Activated CD8-positive, alpha-beta T cell treated with anti-CD3 and anti-CD28 coated beads for 36 hours (primary cell): ENCODE measurements at regions not wholly inside any gene's neighbourhood (a gene's known extent, or its start where the extent isn't known, plus 50 kb on each side); places are given as distances from the start of the nearest gene placed in this dataset.

Experiments used
- ATAC-seq: fragments of 200-7000 bp; cut with Tn5 transposase; one replicate; pipeline ENCODE4 v1.10.0; 2021; ENCODE audit warnings: mild to moderate bottlenecking, moderate library complexity
- CTCF ChIA-PET: fragments of 350-600 bp; sonication (Branson Sonifier 250); formaldehyde crosslinking; loops from one replicate; lab custom pipeline; 2021; ENCODE audit warnings: antibody characterized with exemption; lab: Charles Lee
- POLR2A ChIA-PET: fragments of 350-600 bp; sonication (Branson Sonifier 250); formaldehyde crosslinking; loops from one replicate; lab custom pipeline; 2021; ENCODE audit warnings: antibody characterized with exemption; lab: Charles Lee
- DNase-seq: peaks from one replicate; pipeline ENCODE4 v3.0.0-alpha.2; 2020
- H3K27ac Mint-ChIP-seq: one replicate; pipeline ENCODE4 v1.8.0; 2021; ENCODE audit warnings: mild to moderate bottlenecking, mixed read lengths
- H3K27me3 Mint-ChIP-seq: one replicate; pipeline ENCODE4 v1.8.0; 2021; ENCODE audit warnings: mixed read lengths
- H3K36me3 Mint-ChIP-seq: one replicate; pipeline ENCODE4 v1.8.0; 2021; ENCODE audit warnings: low read depth, mixed read lengths
- H3K4me1 Mint-ChIP-seq: one replicate; pipeline ENCODE4 v1.8.0; 2021; ENCODE audit warnings: low read depth, mixed read lengths
- H3K4me3 Mint-ChIP-seq: one replicate; pipeline ENCODE4 v1.8.0; 2021; ENCODE audit warnings: mild to moderate bottlenecking, moderate library complexity, mixed read lengths
- H3K9me3 Mint-ChIP-seq: one replicate; pipeline ENCODE4 v1.8.0; 2021; ENCODE audit warnings: mixed read lengths
- intact Hi-C: fragments of 100-400 bp; cut with micrococcal nuclease; formaldehyde crosslinking; loops from one replicate; pipeline ENCODE4 v1.10.0; 2022
- TF ChIP-seq, protein P1 (sequence below): fragments of 200-600 bp; IDR thresholded peaks from one replicate; pipeline ENCODE4 v1.8.0; 2022; ENCODE audit warnings: antibody characterized with exemption, mild to moderate bottlenecking

DNA sequence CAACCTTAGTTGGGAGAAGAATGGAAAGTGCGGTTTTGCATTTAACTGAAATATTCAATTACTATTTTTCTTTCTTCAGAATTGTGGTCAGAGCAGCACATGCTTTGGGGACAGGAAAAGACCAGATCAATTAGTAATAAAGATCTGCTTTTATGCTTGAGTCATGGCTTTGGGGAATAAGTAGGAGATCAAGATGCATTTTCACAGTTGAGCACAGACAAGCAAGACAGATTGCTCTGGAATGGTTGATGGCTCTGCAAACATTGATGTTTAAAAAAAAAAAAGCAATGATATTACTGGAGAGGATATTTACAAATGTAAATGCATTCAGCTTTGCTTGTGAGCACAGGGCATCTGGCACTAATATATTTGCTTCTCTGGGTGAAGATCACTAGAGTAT is 224.4 kb upstream of the SASH1 start:
- H3K27ac Mint-ChIP-seq, result no peak overlapping the region
- no peaks in the 10 kb centered on the region for H3K36me3 Mint-ChIP-seq
- intact Hi-C loops, result no loop called here
- ChIA-PET CTCF (no interaction called here), POLR2A (no interaction called here)
- DNase-seq, result no peak
- peaks cover 2% of the 10 kb centered on the region for H3K27me3 Mint-ChIP-seq
- H3K4me3 Mint-ChIP-seq, result no peak overlapping the region
- no peaks in the 10 kb centered on the region for H3K9me3 Mint-ChIP-seq
- H3K4me1 Mint-ChIP-seq, result no peaks in the 10 kb centered on the region
- no peak for ATAC-seq
- TF ChIP-seq, protein P1, sequence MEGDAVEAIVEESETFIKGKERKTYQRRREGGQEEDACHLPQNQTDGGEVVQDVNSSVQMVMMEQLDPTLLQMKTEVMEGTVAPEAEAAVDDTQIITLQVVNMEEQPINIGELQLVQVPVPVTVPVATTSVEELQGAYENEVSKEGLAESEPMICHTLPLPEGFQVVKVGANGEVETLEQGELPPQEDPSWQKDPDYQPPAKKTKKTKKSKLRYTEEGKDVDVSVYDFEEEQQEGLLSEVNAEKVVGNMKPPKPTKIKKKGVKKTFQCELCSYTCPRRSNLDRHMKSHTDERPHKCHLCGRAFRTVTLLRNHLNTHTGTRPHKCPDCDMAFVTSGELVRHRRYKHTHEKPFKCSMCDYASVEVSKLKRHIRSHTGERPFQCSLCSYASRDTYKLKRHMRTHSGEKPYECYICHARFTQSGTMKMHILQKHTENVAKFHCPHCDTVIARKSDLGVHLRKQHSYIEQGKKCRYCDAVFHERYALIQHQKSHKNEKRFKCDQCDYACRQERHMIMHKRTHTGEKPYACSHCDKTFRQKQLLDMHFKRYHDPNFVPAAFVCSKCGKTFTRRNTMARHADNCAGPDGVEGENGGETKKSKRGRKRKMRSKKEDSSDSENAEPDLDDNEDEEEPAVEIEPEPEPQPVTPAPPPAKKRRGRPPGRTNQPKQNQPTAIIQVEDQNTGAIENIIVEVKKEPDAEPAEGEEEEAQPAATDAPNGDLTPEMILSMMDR, result no peak

DNA sequence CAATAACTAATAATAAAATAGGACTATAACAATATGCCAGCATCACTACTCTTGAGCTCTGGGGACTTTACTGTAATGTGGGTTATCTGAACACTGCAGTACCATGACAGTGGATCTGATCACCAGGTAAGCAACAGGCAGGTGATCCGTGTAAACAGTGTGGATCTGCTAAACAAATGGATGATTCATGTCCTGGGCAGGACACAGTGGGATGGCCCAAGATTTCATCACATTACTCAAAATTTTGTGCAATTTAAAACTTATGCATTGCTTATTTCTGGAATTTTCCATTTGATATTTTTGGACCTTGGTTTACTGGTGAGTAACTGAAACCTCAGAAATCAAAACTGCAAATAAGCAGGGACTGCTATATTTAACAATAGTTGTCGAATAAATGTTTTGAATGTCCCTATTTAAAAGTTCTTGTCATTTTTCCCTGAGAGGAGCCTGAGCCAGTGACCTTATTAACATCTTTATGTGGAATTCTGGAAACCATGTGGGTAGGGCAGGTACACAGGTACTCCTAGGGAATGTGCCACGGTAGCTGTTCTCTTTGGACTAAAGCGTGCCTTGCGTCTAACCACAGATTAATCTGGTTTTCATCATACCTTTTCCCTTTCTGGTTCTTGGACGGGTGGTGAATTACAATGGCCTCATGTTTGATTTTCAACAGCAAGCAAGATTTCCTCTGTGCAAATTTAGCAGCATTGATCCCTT is 214.5 kb upstream of the SASH1 start:
- Mint-ChIP-seq H3K4me3 (no peak overlapping the region), H3K27me3 (peaks cover 2% of the 10 kb centered on the region), H3K9me3 (no peaks in the 10 kb centered on the region), H3K36me3 (no peaks in the 10 kb centered on the region), H3K4me1 (no peaks in the 10 kb centered on the region), H3K27ac (no peak overlapping the region)
- DNase-seq (no peak), ATAC-seq (no peak)
- intact Hi-C loops, result no loop called here
- POLR2A ChIA-PET, result no interaction called here
- CTCF ChIA-PET, result no interaction called here
- TF ChIP-seq, protein P1, result no peak

DNA sequence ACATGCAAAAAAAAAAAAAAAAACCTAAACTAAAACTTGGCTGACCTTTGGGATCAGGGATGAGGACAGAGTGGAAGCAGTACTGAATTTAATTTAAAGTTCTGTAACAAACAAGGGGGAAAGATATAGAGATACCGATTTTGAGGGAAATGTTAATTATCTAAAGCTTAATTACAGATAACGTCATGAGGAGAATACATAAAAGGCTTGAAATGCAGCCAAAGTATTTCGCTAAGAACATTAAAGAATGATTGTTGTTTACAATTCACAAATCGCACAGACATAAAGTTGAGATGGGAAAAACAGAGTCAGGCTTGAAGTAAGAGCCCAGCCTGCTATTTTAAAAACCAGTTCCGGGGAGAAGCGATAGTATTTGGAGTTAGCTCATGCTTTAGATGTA is 208.0 kb upstream of the SASH1 start:
- H3K9me3 Mint-ChIP-seq, result no peaks in the 10 kb centered on the region
- ATAC-seq (no peak), DNase-seq (no peak)
- no peak overlapping the region for H3K27ac Mint-ChIP-seq
- intact Hi-C loops, result no loop called here
- no peak overlapping the region for H3K4me3 Mint-ChIP-seq
- CTCF ChIA-PET, result no interaction called here
- POLR2A ChIA-PET, result no interaction called here
- no peaks in the 10 kb centered on the region for H3K4me1 Mint-ChIP-seq
- TF ChIP-seq, protein P1, result no peak
- no peaks in the 10 kb centered on the region for H3K36me3 Mint-ChIP-seq
- peaks cover 6% of the 10 kb centered on the region for H3K27me3 Mint-ChIP-seq

DNA sequence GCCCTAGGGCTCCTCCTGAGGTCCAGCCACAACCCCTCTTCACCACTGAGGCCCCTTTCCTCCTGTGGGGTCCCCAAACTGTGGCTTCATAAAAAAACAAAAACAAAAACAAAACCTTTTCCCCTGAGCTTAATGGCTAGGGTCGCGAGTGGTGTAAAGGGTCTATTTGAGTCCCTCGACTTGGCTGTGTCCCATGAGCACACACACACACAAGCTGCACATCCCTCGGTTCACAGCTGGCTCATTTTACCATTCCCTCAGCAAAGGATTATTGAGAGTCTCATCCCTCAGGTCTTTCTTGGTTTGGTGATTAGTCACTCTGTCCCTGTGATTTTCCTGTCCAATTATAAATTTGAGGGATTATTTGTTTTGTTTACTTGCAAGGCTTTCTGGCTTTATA is 206.1 kb upstream of the SASH1 start:
- Mint-ChIP-seq H3K27ac (no peak overlapping the region), H3K4me3 (no peak overlapping the region), H3K9me3 (no peaks in the 10 kb centered on the region), H3K27me3 (peaks cover 4% of the 10 kb centered on the region), H3K36me3 (no peaks in the 10 kb centered on the region), H3K4me1 (no peaks in the 10 kb centered on the region)
- DNase-seq (no peak), ATAC-seq (no peak)
- intact Hi-C loops, result no loop called here
- TF ChIP-seq, protein P1, result no peak
- POLR2A ChIA-PET, result no interaction called here
- CTCF ChIA-PET, result interaction anchor here (1.2 kb wide), 1 partner anchor 29 kb away, joined by 3 read pairs; no protein-coding TSS in a partner anchor

DNA sequence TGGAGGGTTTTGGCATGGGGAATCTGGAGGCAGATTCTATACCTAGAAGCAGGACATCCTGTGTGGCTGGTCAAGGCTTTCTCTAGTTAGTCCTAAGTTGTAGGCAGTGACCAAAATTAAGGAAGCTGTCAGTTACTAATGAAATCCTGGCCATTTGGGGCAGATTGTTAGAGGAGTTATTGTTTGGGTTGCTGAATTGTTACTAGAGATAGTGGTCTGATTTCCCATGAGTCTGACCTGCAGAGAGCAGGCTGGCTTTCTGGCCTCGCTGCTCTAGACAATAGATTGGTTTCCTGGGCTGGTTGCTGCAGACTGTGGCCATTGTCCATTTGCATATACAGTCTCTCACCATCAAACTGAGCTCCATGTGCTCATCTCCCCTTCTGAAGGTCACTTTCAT is 205.0 kb upstream of the SASH1 start:
- no peaks in the 10 kb centered on the region for H3K36me3 Mint-ChIP-seq
- POLR2A ChIA-PET, result interaction anchor here (0.6 kb wide), 1 partner anchor 140 kb away, joined by 4 read pairs; no protein-coding TSS in a partner anchor
- ATAC-seq, result no peak

More for the DNA sequence above, 205.0 kb upstream of the SASH1 start:
- Mint-ChIP-seq H3K9me3 (no peaks in the 10 kb centered on the region), H3K27ac (no peak overlapping the region), H3K4me1 (no peaks in the 10 kb centered on the region), H3K4me3 (no peak overlapping the region), H3K27me3 (peaks cover 4% of the 10 kb centered on the region)
- CTCF ChIA-PET, result interaction anchor here (1.2 to 2.1 kb wide), 2 partner anchors 28 to 39 kb away, joined by 3 to 7 read pairs; no protein-coding TSS in a partner anchor
- intact Hi-C loops, result no loop called here
- TF ChIP-seq, protein P1, result no peak
- DNase-seq, result no peak
